Neural cell (in vitro differentiated cells): ENCODE measurements at regions not wholly inside any gene's neighbourhood (a gene's known extent, or its start where the extent isn't known, plus 50 kb on each side); places are given as distances from the start of the nearest gene placed in this dataset.

Source experiments
- H2AFZ ChIP-seq: fragments of 200-600, 300-800 bp; sonication (generic), shearing (Covaris generic); 2 replicates; pipeline ENCODE4 v1.6.0; 2014; ENCODE audit warnings: low read depth, mild to moderate bottlenecking, antibody characterized with exemption, low read length, moderate library complexity
- H3F3A ChIP-seq: fragments of 200-600 bp; shearing (Covaris generic); 2 replicates; pipeline ENCODE4 v1.6.1; 2016; ENCODE audit warnings: mild to moderate bottlenecking, moderate library complexity, mixed read lengths, antibody characterized with exemption, low read length; ENCODE audit not compliant: insufficient read depth, poor library complexity, severe bottlenecking
- H3K27ac ChIP-seq: fragments of 200-600, 300-800 bp; sonication (generic), shearing (Covaris generic); 2 replicates; pipeline ENCODE4 v1.5.1; 2014; ENCODE audit warnings: mild to moderate bottlenecking, low read length, moderate library complexity
- H3K27me3 ChIP-seq: fragments of 300-800, 200-600 bp; sonication (generic), shearing (Covaris generic); 2 replicates; pipeline ENCODE4 v1.6.0; 2014; ENCODE audit warnings: mild to moderate bottlenecking, low read depth, low read length, moderate library complexity; ENCODE audit not compliant: insufficient read depth
- H3K36me3 ChIP-seq: fragments of 300-800, 200-600 bp; sonication (generic), shearing (Covaris generic); 2 replicates; pipeline ENCODE4 v1.5.1; 2014; ENCODE audit warnings: mild to moderate bottlenecking, antibody characterized with exemption, low read length, moderate library complexity; ENCODE audit not compliant: insufficient read depth
- H3K4me2 ChIP-seq: fragments of 300-800, 200-600 bp; sonication (generic), shearing (Covaris generic); 2 replicates; pipeline ENCODE4 v1.6.0; 2014; ENCODE audit warnings: mild to moderate bottlenecking, low read length
- H3K4me3 ChIP-seq: fragments of 300-800, 200-600 bp; sonication (generic), shearing (Covaris generic); 2 replicates; pipeline ENCODE4 v1.5.1; 2014; ENCODE audit warnings: mild to moderate bottlenecking, low read length, moderate library complexity
- H3K79me2 ChIP-seq: fragments of 200-600 bp; shearing (Covaris generic); replicated peaks from 2 replicates; pipeline ENCODE4 v1.6.0; 2014; ENCODE audit warnings: mild to moderate bottlenecking, low read length, moderate library complexity; ENCODE audit not compliant: insufficient read depth
- H3K9ac ChIP-seq: fragments of 300-800, 200-600 bp; sonication (generic), shearing (Covaris generic); 2 replicates; pipeline ENCODE4 v1.6.1; 2016; ENCODE audit warnings: mild to moderate bottlenecking, low read length, mixed read lengths
- H3K9me2 ChIP-seq: fragments of 200-600 bp; shearing (Covaris generic); 2 replicates; pipeline ENCODE4 v1.6.1; 2016; ENCODE audit warnings: mild to moderate bottlenecking, low read length, mixed read lengths; ENCODE audit not compliant: insufficient read depth
- H3K9me3 ChIP-seq: fragments of 200-600, 300-800 bp; sonication (generic), shearing (Covaris generic); 2 replicates; pipeline ENCODE4 v1.6.1; 2016; ENCODE audit warnings: mild to moderate bottlenecking, mixed run types, low read length, moderate library complexity, mixed read lengths
- H4K20me1 ChIP-seq: fragments of 200-600 bp; shearing (Covaris generic); 2 replicates; pipeline ENCODE4 v1.6.1; 2016; ENCODE audit warnings: mild to moderate bottlenecking, mixed run types; ENCODE audit not compliant: insufficient read depth
- EP300 ChIP-seq: fragments of 450-650 bp; conservative IDR thresholded peaks from 2 replicates; pipeline ENCODE4 v1.6.1; 2014; ENCODE audit warnings: antibody characterized with exemption, mild to moderate bottlenecking, moderate library complexity; ENCODE audit not compliant: poor library complexity, severe bottlenecking
- EZH2 ChIP-seq: fragments of 200-600, 300-800 bp; shearing (Covaris generic), sonication (generic); IDR thresholded peaks from 2 replicates; pipeline ENCODE4 v1.6.1; 2014; ENCODE audit warnings: antibody characterized with exemption, low read length, borderline replicate concordance, mild to moderate bottlenecking; ENCODE audit not compliant: insufficient read depth, poor library complexity, severe bottlenecking
- MXI1 ChIP-seq: fragments of 450-650 bp; conservative IDR thresholded peaks from 2 replicates; pipeline ENCODE4 v1.6.1; 2014; ENCODE audit warnings: antibody characterized with exemption, mild to moderate bottlenecking; ENCODE audit not compliant: poor library complexity, severe bottlenecking
- POLR2AphosphoS5 ChIP-seq: IDR thresholded peaks from 2 replicates; pipeline ENCODE4 v1.6.1; 2012
- RAD21 ChIP-seq: fragments of 450-650 bp; conservative IDR thresholded peaks from 2 replicates; pipeline ENCODE4 v1.6.1; 2014; ENCODE audit warnings: antibody characterized with exemption, mild to moderate bottlenecking, moderate library complexity
- SMC3 ChIP-seq: fragments of 450-650 bp; conservative IDR thresholded peaks from 2 replicates; pipeline ENCODE4 v1.6.1; 2014; ENCODE audit warnings: antibody characterized with exemption, mild to moderate bottlenecking, moderate library complexity; ENCODE audit not compliant: poor library complexity
- TAF1 ChIP-seq: IDR thresholded peaks from 2 replicates; pipeline ENCODE4 v1.6.1; 2012; ENCODE audit warnings: low read depth
- TF ChIP-seq, protein P1 (sequence below): fragments of 450-650 bp; IDR thresholded peaks from 2 replicates; pipeline ENCODE4 v1.5.1; 2014; ENCODE audit warnings: antibody characterized with exemption, mild to moderate bottlenecking, moderate library complexity; ENCODE audit not compliant: poor library complexity, severe bottlenecking
- TF ChIP-seq, protein P2 (sequence below): IDR thresholded peaks from 2 replicates; pipeline ENCODE4 v1.6.1; 2012; ENCODE audit warnings: borderline replicate concordance

DNA sequence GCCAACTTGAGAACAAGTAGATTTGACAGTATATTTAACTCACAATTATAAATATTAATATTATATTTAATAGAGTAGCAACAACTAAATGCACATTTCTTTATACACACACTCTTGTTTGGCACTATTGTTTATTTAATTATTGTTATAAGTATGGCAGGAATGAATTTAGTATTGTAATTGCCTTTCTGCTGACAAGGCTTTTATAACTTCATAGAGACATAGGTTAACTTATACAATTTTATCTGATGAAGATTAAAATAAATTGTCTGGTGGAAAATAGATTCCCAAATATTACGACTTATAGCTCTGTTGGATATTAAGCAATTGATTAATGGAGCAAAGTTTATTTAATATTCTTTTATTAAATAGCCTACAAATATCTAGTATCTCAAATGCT is 347.9 kb upstream of the CDH19 start:
- Histone ChIP-seq H2AFZ (no peak overlapping the region), H3K9ac (no peak overlapping the region), H3K4me3 (no peak overlapping the region), H3K9me2 (no peaks in the 10 kb centered on the region), H3F3A (no peaks in the 10 kb centered on the region), H3K27me3 (no peaks in the 10 kb centered on the region), H3K79me2 (no peaks in the 10 kb centered on the region), H4K20me1 (no peaks in the 10 kb centered on the region), H3K9me3 (no peaks in the 10 kb centered on the region), H3K4me2 (no peak overlapping the region), H3K36me3 (no peaks in the 10 kb centered on the region), H3K27ac (no peak overlapping the region)
- no peak for TF ChIP-seq MXI1

DNA sequence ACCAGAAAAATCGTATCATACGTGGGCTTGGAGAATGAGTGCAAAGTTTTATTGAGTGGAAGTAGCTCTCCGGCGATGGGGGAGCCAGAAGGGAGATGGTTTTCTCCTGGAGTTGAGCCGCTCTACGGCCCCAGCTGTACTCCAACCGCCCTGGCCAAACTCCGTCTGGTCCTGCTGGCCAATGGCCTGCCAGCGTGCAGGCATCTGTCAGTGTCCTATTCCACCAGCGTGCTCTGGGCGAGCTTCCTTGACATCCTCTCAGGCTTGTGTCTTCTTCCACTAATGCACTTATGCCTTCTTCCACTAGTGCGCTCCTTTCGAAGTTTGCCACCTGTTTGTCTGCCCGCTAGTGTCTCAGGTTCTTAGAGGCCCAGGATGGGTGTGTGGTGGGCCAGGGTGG is 345.5 kb upstream of the CDH19 start:
- H3K36me3 ChIP-seq, result no peaks in the 10 kb centered on the region
- H3K79me2 ChIP-seq, result no peaks in the 10 kb centered on the region
- no peaks in the 10 kb centered on the region for H4K20me1 ChIP-seq
- no peak overlapping the region for H3K9ac ChIP-seq
- H2AFZ ChIP-seq, result no peak overlapping the region
- H3K27me3 ChIP-seq, result no peaks in the 10 kb centered on the region
- no peaks in the 10 kb centered on the region for H3K9me2 ChIP-seq
- H3K27ac ChIP-seq, result no peak overlapping the region
- no peak overlapping the region for H3K4me3 ChIP-seq
- TF ChIP-seq, protein P1, sequence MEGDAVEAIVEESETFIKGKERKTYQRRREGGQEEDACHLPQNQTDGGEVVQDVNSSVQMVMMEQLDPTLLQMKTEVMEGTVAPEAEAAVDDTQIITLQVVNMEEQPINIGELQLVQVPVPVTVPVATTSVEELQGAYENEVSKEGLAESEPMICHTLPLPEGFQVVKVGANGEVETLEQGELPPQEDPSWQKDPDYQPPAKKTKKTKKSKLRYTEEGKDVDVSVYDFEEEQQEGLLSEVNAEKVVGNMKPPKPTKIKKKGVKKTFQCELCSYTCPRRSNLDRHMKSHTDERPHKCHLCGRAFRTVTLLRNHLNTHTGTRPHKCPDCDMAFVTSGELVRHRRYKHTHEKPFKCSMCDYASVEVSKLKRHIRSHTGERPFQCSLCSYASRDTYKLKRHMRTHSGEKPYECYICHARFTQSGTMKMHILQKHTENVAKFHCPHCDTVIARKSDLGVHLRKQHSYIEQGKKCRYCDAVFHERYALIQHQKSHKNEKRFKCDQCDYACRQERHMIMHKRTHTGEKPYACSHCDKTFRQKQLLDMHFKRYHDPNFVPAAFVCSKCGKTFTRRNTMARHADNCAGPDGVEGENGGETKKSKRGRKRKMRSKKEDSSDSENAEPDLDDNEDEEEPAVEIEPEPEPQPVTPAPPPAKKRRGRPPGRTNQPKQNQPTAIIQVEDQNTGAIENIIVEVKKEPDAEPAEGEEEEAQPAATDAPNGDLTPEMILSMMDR, result no peak
- TF ChIP-seq EZH2 (no peak), MXI1 (no peak), TAF1 (no peak)
- TF ChIP-seq, protein P2, sequence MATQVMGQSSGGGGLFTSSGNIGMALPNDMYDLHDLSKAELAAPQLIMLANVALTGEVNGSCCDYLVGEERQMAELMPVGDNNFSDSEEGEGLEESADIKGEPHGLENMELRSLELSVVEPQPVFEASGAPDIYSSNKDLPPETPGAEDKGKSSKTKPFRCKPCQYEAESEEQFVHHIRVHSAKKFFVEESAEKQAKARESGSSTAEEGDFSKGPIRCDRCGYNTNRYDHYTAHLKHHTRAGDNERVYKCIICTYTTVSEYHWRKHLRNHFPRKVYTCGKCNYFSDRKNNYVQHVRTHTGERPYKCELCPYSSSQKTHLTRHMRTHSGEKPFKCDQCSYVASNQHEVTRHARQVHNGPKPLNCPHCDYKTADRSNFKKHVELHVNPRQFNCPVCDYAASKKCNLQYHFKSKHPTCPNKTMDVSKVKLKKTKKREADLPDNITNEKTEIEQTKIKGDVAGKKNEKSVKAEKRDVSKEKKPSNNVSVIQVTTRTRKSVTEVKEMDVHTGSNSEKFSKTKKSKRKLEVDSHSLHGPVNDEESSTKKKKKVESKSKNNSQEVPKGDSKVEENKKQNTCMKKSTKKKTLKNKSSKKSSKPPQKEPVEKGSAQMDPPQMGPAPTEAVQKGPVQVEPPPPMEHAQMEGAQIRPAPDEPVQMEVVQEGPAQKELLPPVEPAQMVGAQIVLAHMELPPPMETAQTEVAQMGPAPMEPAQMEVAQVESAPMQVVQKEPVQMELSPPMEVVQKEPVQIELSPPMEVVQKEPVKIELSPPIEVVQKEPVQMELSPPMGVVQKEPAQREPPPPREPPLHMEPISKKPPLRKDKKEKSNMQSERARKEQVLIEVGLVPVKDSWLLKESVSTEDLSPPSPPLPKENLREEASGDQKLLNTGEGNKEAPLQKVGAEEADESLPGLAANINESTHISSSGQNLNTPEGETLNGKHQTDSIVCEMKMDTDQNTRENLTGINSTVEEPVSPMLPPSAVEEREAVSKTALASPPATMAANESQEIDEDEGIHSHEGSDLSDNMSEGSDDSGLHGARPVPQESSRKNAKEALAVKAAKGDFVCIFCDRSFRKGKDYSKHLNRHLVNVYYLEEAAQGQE, result no peak
- no peaks in the 10 kb centered on the region for H3K9me3 ChIP-seq
- H3F3A ChIP-seq, result no peaks in the 10 kb centered on the region
- no peak overlapping the region for H3K4me2 ChIP-seq

DNA sequence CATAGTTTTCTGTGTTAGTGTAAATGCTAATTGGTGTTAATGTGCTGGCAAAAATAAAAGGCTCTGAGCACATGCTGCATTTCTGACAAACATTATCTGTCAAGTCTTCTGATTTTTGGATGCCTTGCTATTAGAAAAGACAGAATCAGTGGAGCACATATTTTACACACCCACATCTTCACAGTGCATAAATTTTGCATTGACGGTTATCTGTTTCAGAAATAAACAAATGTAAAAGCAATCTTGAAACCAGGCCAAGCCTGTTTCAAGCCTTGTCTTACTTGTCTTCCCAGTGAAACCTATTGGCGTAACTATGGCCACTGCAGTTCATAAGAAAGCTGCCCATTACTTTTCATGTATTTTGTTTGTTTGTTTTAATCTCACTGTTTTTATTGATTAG is 333.7 kb upstream of the CDH19 start:
- TF ChIP-seq SMC3 (no peak), TAF1 (no peak), EP300 (no peak), EZH2 (no peak), RAD21 (no peak), POLR2AphosphoS5 (no peak), MXI1 (no peak)
- TF ChIP-seq, protein P1, result no peak
- TF ChIP-seq, protein P2, result no peak
- Histone ChIP-seq H3K79me2 (no peaks in the 10 kb centered on the region), H3K9me3 (no peaks in the 10 kb centered on the region), H3K4me2 (no peak overlapping the region), H3K9me2 (no peaks in the 10 kb centered on the region), H3F3A (no peaks in the 10 kb centered on the region), H2AFZ (no peak overlapping the region), H4K20me1 (no peaks in the 10 kb centered on the region), H3K4me3 (no peak overlapping the region), H3K27me3 (no peaks in the 10 kb centered on the region), H3K27ac (no peak overlapping the region), H3K9ac (no peak overlapping the region), H3K36me3 (no peaks in the 10 kb centered on the region)
